ENCODE measurements at regions not wholly inside any gene's neighbourhood (a gene's known extent, or its start where the extent isn't known, plus 50 kb on each side); places are given as distances from the start of the nearest gene placed in this dataset.

DNA sequence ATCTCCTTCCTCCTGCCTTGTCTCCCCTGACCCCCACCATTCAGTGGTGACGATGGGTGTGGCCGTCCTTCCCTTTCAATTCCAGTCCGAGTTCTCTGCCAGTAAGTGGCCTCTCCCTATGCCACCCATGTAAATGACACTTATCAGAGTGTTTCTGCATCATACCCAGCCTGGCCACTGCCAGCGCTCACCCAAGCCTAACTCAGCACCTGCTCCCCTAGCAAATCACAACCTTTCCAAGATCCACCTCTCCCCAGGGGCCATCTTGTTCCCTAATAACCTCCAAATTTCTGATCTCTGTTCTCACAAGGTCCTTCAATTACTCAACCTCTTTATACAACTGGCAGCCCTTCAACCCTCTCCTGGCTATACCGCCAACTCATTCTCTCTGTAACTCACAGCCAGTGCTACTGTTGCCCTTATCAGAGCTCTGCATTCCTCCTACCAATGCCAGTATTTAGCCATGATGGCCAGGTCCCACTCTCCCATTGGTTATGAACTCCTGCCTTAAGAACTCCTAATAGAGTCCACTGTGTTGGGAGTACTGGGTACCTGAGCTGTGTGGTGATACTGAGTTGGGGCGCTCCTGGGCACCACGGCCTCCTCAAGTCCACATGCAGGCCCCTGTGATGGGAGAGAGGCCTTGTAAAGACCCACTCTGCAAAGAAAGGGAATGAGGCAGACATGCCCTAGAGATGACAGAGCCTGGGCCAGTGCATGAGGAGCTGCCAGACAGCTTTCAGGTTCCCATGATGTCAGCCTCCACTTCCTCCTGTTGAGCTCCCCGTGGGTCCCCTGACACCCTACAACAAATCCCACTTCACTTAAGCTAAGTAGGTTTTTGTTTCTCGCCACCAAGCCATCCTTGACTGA is 187.4 kb upstream of the RREB1 start:
- H3K27ac ChIP-seq = no peak overlapping the region

DNA sequence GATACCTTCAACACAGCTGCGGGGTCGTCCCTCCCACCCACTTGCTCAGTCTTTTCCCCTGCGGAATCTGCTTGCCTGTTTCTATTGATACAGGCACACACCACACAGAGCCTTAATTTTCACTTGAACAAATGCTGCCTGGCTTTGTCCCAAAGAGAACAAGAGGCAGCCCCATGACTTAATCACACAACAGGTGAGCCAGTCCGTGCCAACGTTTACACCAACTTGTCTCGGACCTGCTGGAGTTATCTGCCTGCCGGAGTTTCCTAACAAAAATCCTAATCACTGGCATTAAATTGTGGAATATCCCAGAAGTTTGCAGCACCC is 186.8 kb upstream of the RREB1 start:
- no peak overlapping the region for H3K27ac ChIP-seq
- TF ChIP-seq, protein P1, sequence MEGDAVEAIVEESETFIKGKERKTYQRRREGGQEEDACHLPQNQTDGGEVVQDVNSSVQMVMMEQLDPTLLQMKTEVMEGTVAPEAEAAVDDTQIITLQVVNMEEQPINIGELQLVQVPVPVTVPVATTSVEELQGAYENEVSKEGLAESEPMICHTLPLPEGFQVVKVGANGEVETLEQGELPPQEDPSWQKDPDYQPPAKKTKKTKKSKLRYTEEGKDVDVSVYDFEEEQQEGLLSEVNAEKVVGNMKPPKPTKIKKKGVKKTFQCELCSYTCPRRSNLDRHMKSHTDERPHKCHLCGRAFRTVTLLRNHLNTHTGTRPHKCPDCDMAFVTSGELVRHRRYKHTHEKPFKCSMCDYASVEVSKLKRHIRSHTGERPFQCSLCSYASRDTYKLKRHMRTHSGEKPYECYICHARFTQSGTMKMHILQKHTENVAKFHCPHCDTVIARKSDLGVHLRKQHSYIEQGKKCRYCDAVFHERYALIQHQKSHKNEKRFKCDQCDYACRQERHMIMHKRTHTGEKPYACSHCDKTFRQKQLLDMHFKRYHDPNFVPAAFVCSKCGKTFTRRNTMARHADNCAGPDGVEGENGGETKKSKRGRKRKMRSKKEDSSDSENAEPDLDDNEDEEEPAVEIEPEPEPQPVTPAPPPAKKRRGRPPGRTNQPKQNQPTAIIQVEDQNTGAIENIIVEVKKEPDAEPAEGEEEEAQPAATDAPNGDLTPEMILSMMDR (IDR thresholded peaks at IDR 0.05) = no peak
- TF ChIP-seq ZFX (IDR thresholded peaks at IDR 0.05; ENCODE audit: borderline replicate concordance) = no peak

More for the DNA sequence above, 187.4 kb upstream of the RREB1 start:
- no peak for TF ChIP-seq ZFX (IDR thresholded peaks at IDR 0.05; ENCODE audit: borderline replicate concordance)
- TF ChIP-seq, protein P1 (IDR thresholded peaks at IDR 0.05) = no peak

DNA sequence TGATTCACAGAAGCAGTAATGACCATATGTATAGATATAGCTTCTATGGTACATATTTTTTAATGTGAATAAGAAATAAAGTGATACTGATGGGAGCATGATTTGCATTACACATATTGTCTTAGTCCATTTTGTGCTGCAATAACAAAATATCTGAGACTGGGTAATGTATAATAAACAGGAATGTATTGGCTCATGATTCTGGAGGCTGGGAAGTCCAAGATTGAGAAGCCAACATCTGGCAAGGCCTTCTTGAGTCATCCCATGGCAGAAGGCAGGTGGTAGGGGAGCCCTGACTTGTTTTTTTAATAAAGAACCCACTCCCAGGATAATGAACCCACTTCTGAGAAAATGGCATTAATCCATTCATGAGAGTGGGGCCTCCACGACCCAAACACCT is 185.6 kb upstream of the RREB1 start:
- H3K27ac ChIP-seq = no peak overlapping the region
- no peak for TF ChIP-seq ZFX (IDR thresholded peaks at IDR 0.05; ENCODE audit: borderline replicate concordance)
- TF ChIP-seq, protein P1 (IDR thresholded peaks at IDR 0.05) = no peak

GRCh38 chr6:6923605-6924004 is 184.2 kb upstream of the RREB1 start:
- H3K27ac ChIP-seq = no peak overlapping the region
- no peak for TF ChIP-seq ZFX (IDR thresholded peaks at IDR 0.05; ENCODE audit: borderline replicate concordance)
- TF ChIP-seq, protein P1 (IDR thresholded peaks at IDR 0.05) = no peak

DNA sequence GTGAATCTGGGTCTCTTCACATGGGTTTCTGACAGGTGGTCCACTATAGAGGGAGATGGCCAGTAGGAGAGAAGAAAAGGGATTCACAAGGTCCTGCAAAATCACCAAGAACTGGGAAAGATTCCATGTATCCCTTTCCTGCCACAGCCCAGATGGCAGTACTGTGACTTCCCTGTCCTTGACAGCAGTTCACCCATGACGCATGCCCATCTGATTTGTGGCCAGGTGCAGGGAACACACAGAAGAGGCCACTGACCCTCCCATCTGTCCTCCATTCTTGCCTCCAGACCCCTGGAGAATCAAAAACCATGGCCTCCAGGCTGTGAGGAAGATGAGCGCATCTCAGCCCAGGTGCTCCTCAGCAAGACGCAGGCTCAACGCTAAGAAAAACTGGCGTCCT is 183.1 kb upstream of the RREB1 start:
- no peak overlapping the region for H3K27ac ChIP-seq
- no peak for TF ChIP-seq ZFX (IDR thresholded peaks at IDR 0.05; ENCODE audit: borderline replicate concordance)
- TF ChIP-seq, protein P1 (IDR thresholded peaks at IDR 0.05) = no peak

- no peak overlapping the region for H3K27ac ChIP-seq
- TF ChIP-seq, protein P1 (IDR thresholded peaks at IDR 0.05) = no peak
- TF ChIP-seq ZFX (IDR thresholded peaks at IDR 0.05; ENCODE audit: borderline replicate concordance) = no peak
Observed at GRCh38 chr6:6925391-6926164, 182.2 kb upstream of the RREB1 start.

DNA sequence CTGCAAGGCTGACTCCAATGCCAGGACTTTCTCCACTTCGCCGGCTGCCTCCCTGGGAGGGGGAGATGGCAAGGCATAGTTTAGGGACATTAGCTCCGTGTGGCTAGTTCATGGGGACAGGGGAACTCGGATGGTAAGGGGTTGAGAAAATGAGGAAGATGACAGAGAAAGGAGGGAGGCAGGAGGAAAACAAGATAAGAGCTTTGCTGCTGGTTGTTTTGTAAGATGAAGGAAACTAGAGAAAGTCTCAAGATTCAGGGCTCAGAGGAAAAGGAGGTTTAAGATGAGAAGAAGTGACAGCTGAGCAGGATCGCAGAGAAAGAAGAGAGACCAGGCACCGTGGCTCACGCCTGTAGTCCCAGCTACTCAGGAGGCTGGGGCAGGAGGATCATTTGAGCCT is 180.9 kb upstream of the RREB1 start:
- H3K27ac ChIP-seq = no peak overlapping the region
- TF ChIP-seq, protein P1 (IDR thresholded peaks at IDR 0.05) = no peak
- TF ChIP-seq ZFX (IDR thresholded peaks at IDR 0.05; ENCODE audit: borderline replicate concordance) = no peak

Data from 22Rv1 (cell line).